ENCODE measurements at regions not wholly inside any gene's neighbourhood (a gene's known extent, or its start where the extent isn't known, plus 50 kb on each side); places are given as distances from the start of the nearest gene placed in this dataset.

- TF ChIP-seq CTCF (IDR thresholded peaks at IDR 0.05), result no peak
- no peak for TF ChIP-seq POLR2AphosphoS5 (IDR thresholded peaks at IDR 0.05)
- no peak for TF ChIP-seq POLR2A (IDR thresholded peaks at IDR 0.05)
- no peak for TF ChIP-seq EP300 (IDR thresholded peaks at IDR 0.05)
Observed at GRCh38 chr17:33603789-33604188, 310.7 kb upstream of the ASIC2 start.

All from gastroesophageal sphincter (tissue), 3 donors.